GM19238 (cell line): ENCODE measurements at regions not wholly inside any gene's neighbourhood (a gene's known extent, or its start where the extent isn't known, plus 50 kb on each side); places are given as distances from the start of the nearest gene placed in this dataset.
"Not testable (repeated sequence)": the region's sequence is repeated elsewhere in the genome, so short reads cannot be mapped to it uniquely, and the experiment has no call there.

ENCODE experiments used
- DNase-seq: peaks from one replicate; pipeline ENCODE4 v3.0.0; 2011; ENCODE audit warnings: low spot score; ENCODE audit not compliant: insufficient read length

- DNase-seq = no peak
These were observed 123.2 kb upstream of the CACNA2D1 start for GRCh38 chr7:82566752-82567151.

- DNase-seq = no peak
These were observed 119.3 kb upstream of the CACNA2D1 start for GRCh38 chr7:82562716-82563404.

DNA sequence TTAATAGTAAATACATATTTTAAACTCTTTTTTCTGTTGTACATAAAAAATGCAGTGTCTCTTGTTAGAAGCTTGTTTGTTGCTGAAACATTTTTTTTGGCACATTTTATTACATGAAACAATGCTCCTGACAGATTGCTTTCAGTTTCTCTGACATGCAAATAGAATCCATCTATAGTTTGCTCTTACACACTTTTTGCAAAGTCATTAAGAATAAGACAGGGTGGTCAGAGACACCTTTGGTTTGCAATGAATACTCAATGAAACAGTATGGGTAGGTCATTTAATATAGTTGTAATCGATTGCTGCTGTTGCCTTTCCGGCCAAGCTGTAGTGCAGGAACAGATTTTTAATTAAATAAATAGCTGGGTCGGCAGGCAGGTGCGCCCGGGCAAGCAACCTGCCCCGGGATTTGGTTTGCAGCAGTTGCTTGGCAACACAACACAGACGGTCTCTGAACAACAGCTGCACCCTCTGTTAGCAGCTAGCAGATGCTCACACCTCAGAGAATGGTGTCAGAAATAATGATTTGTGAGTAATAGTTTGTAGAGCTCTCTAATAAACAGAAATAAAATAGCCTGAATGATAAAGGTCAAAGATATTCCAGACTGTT, 115.7 kb upstream of the CACNA2D1 start:
- DNase-seq = no peak

DNA sequence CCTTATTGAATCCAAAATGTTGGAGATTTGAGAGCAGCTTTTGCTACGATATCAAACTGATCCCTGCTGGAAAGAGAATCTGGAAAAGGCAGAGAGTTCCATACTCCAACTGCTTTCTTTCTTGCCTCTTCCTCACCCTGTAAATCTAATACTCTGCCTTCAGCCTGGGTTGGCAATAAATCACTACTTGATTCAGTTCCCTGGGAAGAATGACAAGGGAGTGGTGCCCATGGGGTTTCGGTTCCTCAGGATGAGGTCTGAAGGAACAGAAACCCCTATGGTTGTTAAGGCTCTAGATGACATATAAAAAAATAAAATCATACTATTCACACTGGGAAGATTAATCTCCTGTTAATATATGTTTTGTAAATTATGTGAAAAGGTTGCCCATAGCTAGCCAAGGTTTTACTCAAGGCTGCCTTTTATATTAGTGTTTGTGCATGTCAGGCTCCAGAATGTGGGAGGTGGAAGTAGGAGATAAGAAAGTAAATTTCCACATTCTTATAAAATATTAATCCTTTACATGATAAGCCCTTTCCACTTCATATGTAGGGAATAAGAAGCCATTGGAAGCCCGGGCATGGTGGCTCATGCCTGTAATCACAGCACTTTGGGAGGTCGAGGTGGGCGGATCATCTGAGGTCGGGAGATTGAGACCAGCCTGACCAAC, 106.2 kb upstream of the CACNA2D1 start:
- no peak for DNase-seq

GRCh38 chr7:82548141-82548688, 104.6 kb upstream of the CACNA2D1 start:
- DNase-seq = no peak

DNA sequence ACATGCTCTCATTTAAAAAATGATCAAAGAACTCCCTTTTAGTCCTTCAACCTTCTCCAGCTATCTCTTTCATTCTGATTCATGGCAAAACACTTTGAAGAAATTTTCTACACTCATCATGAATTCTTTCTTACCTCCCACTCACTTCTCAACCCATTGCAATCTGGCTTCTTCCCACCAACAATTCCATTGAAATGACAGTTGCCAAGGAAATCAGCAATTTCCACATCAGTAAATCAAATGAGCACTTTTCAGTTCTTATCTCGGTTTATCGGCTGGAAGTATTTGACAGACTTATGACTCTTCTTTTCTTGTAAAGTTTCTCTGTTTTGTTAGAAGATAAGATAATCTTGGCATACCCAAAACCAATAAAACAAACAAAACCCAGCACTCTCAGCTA, 99.1 kb upstream of the CACNA2D1 start:
- DNase-seq = no peak

GRCh38 chr7:82539969-82540368, 96.4 kb upstream of the CACNA2D1 start:
- no peak for DNase-seq

GRCh38 chr7:82534684-82535083, 91.1 kb upstream of the CACNA2D1 start:
- DNase-seq = no peak

GRCh38 chr7:82530361-82530760, 86.8 kb upstream of the CACNA2D1 start:
- no peak for DNase-seq

DNA sequence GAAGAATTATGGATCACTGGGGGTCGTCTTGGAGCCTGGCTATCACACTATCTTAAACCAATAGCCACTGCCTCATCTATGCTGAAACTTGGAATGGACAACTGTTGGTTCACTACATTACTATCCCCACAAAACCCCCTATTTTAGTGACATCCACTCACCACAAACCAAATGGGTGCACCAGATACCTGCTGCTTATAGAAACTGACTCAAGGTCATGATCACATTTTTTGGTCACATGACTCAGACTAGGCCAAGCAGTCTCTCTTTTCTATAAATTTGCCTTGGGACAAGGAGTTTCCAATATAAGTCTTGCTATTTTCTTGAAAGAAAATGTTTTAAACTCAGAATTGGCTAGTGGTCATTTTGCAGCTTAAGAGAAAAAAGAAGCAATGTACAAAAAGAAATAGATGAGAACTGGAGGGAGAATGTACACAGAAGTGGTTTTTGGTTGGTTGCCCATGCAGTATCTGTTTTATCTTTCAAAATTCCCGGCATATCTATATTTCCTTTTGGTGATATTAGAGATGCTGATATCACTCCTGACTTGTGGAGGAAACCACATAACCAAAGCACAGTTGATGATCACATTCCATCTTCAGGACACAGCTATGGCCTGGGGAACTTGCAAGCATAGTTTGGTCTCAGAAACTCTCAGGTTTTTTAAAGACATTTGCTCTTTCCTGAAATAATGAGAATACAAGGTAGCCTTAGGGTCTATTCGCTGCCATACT, 85.2 kb upstream of the CACNA2D1 start:
- DNase-seq = no peak

GRCh38 chr7:82527851-82528250, 84.3 kb upstream of the CACNA2D1 start:
- no peak for DNase-seq

DNA sequence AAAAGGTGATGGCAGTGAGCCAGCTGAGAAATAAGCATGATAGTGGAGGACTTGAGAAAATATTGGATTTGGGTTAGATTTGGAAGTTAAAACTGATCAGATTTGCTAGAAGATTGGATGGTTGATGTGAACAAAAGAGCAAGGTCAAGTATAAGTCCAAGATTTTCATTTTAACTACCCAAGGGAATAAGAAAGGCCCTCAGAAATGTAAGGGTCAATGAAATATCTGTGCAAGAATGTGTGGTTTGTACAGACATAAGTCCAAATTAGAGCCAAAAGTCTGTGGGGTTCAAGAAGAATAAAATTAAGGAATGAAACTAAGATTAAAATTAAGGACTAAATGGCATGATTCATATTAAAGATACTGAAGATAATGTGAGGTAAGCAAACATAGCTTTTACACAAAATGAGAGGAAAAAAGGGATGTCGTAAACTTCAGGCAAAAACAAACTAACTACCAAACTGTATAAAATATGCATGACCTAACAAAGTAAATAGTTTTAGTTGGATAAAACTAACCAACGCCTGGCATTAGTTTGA, 78.4 kb upstream of the CACNA2D1 start:
- no peak for DNase-seq

DNA sequence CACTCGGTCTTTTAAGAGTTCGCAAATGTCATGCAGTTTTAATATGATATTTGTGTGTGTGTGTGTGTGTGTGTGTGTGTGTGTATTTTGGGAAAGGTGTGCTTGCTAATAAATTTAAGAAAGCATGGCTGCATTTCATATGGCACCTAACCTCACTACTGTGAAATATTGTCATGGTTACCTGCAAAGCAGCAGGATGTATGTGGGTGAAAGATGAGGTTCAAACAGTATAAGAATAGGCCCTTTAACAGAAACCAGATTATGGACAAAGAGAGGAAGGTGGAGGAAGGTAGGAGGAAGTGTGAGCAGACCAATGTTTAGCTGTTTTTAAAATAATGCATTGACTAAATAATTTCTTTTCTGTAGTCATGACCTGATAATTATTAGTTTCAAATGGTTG, 73.5 kb upstream of the CACNA2D1 start:
- DNase-seq = no peak

DNA sequence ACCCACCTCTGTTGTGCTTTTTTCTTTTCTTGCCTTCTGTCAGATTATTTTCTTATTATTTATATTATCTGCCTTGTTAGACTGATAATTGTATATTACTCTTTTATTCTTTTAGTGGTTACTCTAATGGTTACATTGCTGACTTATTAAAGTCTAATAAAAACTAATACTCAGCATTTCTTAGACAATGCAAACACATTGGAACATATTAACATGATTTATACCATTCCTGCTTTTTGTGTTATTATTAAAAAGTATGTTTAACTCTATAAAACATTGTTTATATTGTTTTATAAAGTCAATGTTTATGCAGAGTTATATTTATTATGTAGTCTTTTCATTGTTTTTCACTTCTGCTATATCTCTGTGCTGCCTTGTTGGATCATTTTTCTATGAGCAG, 68.0 kb upstream of the CACNA2D1 start:
- no peak for DNase-seq

DNA sequence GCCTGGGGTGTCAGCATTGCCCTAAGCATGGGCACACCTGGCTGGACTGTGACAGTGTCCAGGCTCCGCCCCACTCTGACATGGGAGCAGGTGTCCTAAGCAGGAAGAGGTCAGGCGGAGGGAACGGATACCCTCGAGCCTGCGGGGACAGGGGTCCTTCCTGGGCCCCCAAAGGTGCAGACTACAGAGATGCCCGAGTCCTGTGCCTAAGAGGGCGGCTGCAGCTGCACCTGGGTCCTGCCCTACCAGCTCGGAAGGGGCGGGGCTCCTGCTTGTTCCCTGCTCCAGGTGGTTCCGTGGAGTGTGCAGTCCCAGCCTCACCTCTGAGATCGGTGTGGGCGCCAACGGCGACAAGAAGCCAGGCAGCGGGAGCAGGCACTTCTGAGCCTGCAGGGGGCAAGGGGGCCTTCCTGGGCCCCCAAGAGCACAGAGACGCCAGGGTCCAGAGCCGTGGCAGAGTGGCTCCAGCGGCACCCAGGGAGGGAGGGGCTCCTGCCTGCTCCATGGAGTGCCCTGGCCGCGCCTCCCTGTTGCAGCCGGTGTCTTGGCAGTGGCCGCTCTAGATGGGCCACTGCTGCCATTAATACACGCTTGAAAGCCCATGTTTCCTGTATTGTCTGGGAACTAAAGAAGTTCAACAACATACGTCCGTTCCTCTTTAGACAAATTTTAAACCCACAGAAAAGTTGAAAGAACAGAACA, 64.5 kb upstream of the CACNA2D1 start:
- DNase-seq = no peak

DNA sequence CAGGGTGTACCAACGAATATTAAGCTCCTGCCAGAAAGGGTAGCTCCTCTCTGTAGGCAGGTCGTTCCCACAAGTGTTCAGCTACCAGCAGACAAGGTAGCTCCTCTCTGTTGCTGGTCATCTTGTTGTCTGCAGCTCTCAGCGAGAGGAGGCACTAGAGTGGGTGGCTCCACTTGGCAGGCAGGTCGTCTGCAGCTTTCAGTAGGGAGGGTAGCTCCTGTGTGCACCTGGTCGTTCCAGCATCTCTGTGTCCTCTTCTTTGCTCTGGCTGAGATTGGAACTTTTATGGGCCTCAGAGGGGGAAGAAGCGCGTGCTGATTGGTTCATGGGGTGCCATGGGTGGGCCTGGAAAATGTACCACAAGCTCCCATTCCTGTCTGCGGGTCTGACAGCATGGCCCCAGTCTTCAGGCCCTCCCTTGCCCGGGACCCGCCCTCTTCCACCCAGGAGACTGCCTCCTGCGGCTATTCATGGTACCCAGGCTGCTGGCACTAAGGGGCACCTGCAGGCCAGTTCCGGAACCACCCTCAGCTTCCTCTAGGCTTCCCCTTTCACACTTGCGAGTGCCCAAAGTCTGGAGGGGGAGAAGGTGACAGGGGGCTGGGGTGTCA, 63.9 kb upstream of the CACNA2D1 start:
- DNase-seq = no peak

DNA sequence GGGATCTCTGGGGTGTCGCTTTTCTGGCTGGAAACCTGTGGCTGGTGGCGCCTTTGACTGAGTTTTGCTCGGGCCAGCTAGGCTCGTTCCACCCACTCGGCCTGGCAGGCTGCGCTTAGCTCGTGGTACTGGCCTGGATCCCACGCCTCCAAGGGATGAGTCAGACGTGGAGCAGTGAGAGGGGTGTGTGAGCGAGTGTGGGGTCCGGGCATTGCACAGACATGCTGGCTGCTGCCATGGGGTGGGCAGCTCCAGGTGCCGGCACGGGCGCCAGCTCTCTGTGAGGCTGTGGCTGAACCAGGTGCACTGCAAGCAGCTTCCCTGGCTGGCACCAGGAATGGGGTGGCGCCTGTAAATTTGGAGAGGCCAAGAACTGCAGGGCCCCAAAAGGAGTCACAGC, 63.1 kb upstream of the CACNA2D1 start:
- DNase-seq = no peak

DNA sequence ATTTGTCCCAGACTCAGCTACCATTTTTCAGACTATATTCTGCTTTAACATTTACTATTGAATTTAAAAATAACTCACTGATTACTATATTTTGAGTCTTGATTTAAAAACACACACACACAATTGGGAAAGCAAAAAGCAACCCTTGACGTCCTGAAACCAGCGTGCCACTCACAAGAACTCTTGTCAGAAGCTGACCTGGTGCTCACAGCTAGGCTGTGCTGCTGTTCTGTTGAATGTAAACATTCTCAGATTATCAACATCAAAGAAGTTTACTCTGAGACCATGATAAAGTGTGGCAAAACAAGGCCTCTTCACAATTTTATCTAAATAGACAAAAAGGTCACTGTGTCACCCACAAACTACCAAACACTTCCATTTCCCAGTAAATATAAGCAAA, 62.6 kb upstream of the CACNA2D1 start:
- no peak for DNase-seq

- DNase-seq = no peak
These were observed 57.8 kb upstream of the CACNA2D1 start for GRCh38 chr7:82501346-82501745.

DNA sequence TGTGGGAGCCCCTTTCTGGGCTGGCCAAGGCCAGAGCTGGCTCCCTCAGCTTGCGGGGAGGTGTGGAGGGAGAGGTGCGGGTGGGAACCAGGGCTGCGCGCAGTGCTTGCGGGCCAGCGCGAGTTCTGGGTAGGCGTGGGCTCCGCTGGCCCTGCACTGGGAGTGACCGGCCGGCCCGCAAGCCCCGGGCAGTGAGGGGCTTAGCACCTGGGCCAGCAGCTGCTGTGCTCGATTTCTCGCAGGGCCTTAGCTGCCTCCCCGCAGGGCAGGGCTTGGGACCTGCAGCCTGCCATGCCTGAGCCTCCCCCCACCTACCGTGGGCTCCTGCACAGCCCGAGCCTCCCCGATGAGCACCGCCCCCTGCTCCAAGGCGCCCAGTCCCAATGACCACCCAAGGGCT, 56.0 kb upstream of the CACNA2D1 start:
- not testable (repeated sequence) for DNase-seq

DNA sequence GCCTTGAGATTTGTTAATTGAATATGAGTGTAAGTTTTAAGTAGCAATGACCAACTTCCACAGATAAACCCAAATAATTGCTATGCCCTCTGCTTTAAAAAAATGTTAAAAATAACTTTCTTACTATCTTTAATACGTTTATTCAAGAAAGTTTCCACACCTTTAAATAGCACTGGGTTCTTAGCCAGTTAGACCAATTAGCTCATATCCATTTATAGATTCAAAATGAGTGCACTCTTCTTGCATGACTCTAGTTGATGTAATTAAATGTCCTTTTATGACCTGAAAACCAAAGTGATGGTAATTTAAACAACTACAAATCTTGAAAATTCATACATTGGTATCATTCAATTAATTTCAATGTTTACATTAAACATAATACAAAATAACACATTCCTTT, 50.8 kb upstream of the CACNA2D1 start:
- DNase-seq = no peak
